NCI-H1436 treated with DMSO at 0.1 percent for 48 hours (cell line): ENCODE measurements at regions not wholly inside any gene's neighbourhood (a gene's known extent, or its start where the extent isn't known, plus 50 kb on each side); places are given as distances from the start of the nearest gene placed in this dataset.
A peak's percentile ranks its signal among the peaks of the same experiment; 100 is the strongest.
"Not testable (repeated sequence)": the region's sequence is repeated elsewhere in the genome, so short reads cannot be mapped to it uniquely, and the experiment has no call there.

ENCODE experiments used
- DNase-seq: peaks from one replicate; lab custom pipeline; 2025; lab: John Stamatoyannopoulos, UW

DNA sequence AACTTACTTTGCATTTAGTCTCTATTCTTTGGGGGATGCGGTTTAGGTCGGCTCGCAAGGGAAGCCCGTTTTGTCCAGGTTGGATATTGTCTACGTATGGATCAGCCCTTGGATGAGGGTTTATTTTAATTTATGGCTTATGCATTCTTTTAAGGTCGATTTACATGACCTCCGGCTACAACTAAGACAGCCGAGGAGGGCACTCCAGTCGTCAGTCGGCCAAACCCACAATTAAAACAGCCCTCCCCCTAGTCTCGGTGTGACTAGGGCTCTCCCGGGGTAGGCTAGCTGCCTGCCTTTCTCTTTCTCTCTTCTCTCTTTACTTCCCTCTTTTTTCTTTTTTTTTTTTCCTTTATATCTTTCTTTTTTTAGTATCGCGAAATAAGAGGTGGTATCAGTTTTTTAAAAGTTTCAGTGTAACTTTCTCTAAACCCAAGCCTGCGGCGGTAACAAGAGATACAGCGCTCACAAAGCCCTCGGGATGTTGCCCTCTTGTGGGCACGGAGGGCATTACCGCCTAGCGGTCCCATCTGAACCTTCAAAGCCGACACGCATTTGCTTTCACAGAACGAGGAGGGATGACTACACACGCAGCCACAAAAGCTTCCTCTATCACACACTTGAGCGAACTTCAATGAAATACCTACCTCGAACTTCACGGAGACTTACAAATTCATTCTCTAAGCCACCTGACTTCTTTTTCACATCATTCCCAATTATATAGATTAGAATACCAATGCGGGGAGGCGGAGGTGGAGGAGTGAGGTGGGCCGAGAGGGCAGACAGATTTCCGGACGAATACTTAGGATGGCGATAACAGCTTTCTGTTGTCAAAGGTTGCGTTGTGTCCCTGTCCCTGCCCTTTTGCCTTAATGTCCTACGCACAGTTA, 132.3 kb upstream of the C11orf58 start:
- peak; percentile 72 for DNase-seq

GRCh38 chr11:16605389-16605893, 133.0 kb upstream of the C11orf58 start:
- DNase-seq: no peak

DNA sequence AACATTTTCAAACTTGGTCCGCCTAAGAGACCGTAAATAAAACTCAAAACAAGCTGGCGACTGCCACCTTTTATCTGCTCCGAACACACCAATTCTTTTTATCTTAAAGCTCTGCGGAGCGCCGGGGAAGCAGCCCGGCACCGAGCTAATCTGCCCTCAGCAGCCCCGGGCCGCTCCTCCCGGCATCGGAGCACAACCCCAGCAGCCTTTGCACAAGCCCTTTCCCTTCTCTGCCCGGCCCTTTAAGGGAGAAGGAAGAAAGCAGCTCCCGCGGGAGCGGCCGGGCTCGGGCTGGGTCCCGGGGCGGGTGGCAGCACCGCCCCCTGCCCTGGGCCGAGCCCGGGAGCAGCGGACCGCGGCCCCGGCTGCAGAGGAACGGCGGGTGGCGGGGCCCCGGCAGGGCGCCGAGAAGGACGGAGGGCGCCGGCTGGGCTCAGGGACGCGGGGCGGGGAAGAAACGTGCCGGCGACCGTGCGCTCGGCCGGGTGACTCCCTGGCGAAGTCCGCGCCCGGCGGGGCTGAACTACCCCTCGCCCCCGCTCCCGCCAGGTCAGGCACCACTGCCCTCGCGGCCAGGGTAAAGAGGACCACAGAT, 133.6 kb upstream of the C11orf58 start:
- DNase-seq: no peak

DNA sequence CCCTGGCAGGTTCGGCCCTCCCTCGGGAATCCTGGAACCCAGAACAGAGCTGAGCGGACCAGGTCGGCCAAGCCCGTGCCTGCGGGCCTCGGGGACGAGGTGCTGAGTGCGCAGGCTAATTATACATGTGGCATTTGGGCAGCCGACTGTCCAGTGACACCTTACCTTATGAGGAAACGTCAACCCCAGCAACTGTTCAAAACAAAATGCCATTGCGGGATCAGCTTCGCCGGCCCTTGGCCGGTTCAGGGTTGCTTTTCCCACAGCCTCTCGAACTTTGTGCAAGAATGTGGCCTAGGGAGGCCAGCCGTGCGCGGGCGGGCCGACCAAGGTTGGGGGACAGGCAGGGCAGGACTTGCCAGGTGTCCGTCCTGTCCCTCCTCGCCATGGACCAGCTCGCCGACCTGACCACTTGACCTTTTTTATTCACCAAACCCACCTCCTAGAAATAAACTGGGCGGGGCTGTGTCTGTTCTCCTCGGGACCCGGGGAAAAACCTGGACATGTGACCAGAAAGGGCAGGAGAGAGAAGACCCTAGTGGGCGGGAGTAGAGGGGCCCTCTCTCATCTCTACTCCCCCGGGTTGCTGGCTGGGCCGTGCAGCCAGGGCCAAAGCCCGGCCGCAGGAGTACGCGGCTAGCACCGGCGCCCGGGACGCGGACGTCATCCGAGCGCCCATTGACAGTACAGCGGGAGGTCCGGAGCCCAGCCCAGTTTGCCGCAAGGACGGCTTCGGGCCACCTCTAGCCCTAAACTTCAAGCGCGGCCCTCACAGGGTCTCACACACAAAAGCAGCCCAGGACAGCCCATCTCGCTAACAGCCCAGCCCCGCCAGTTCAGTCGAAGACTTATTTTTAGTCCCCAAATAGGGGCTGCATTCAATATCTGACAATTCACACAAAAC, 134.3 kb upstream of the C11orf58 start:
- DNase-seq: no peak

DNA sequence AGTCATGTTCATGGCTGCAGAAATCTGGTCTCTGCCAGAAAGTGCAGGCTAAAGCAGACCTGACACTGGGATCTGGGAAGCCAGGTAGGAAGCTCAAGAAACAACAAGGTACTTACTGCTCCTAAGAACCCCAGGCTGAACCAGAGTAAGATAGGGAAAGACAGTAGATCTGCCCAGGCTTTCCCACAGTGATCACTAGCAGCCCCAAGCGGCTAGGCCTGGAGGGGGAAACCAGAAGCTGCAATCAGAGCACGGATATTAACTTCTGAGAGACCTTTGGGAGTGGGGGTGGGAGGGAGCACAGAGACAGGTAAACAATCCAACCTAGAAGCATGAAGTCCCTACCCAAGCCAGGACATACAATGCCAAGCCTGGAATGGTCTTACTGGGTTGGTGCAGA, 135.2 kb upstream of the C11orf58 start:
- no peak for DNase-seq

GRCh38 chr11:16598906-16599305, 139.5 kb upstream of the C11orf58 start:
- no peak for DNase-seq

DNA sequence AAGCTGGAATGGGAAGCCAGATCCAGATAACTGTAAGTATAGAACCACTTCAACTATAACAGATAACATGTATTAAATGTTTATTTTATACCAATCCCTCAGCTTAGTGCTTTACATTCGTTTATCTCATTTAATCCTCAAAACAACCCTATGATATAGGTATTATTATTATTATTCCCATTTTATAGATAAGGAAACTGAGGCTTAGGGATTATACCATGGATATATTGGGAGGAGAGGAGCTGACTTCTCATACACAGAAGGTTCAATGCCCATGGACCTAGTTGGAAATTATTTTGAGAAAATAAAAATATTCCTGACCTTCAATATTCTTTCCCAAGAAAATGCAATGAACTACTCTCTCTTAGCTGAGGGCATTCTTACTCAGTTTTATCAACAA, 140.4 kb upstream of the C11orf58 start:
- DNase-seq: no peak

DNA sequence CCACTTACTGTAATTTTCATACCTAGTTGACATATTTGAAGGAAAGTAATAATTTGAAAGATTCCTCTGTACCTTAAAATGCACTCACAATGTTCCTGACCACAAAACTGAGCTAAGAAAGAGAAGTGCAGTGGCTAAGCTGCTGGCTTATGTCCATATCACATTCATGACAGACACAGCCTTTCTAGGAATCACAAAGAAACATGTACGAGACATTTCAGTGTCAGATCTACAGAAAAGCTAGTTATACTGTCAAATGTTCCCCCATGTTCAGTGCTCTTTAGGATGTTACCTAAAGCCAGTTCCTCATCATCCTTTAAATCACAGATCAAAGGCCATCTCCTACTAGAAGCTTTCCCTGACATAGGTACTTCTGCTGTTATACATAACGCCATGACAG, 142.2 kb upstream of the C11orf58 start:
- DNase-seq: no peak

GRCh38 chr11:16591157-16591556, 147.3 kb upstream of the C11orf58 start:
- DNase-seq: no peak

DNA sequence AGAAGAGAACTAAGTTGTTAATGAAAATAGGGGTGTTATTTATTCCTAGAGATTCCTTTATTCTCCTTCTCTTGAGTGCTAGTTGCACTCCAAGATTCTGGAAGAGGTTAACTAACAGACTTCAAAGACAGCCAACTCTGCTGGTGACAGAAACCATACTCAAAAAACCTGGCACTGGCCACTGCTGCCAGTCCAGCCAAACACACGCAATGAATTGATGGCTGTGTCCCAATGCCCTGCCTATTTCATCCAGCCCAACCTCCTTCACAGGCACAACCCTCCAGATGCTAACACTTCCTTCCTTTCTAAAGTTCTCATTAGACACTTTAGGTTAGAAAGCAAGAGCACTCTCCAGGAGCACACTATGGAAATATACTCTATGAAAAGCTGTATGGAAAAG, 150.8 kb upstream of the C11orf58 start:
- no peak for DNase-seq

DNA sequence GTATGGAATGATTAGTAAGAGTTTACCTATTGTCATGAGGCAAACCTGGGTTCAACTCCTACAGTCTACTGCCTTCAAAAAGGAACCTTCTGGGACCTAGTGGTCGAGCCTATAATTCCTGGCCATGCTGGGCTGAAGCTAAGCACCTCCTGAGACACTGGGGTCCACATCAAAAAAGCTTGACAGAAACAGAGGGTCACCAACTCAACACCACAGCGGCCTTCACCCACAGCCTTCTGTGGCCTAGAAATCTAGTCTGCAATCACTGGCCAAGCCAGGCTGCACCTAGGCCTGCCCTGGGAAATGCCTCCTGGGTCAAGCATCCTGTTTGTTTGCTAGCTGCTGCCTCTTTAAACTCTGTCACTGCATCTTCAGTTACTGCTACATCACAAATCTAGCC, 153.9 kb upstream of the C11orf58 start:
- DNase-seq: no peak

- DNase-seq: not testable (repeated sequence)
These were observed 157.4 kb upstream of the C11orf58 start for GRCh38 chr11:16581078-16581477.

DNA sequence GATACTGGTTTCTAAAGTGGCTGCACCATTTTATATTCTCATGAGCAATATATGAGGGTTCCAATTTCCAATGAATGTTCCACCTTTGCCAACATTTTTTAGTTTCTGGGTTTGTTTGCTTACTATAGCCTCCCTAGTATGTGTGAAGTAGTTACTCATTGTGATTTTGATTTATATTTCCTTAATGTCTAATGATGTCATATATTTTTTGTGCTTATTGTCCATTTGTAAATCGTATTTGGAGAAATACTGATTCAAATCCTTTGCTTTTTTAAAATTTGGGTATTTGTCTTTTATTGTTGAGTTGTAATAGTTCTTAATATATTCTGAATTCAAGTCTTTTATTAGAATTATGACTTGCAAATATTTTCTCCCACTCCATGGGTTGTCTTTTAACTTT, 161.0 kb upstream of the C11orf58 start:
- no peak for DNase-seq

GRCh38 chr11:16574889-16575288, 163.6 kb upstream of the C11orf58 start:
- DNase-seq: not testable (repeated sequence)

DNA sequence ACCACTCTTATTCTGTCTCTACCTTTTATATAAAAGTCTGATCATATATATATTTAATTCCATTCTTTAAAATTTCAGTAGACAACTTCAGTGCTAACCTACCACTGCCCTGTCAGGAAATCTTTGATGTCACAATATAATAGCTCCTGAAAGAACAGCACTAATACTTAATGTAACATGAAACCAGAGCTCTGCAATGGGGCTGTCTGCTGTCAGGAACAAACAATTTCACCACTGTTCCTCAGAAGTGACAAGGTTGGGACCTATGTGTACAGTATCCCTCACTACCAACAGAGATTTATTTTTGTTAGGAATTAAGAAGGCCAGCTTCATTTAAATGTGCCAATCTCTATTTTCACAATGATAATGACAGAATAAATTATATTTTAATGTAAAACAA, 165.5 kb upstream of the C11orf58 start:
- peak; percentile 31 for DNase-seq

DNA sequence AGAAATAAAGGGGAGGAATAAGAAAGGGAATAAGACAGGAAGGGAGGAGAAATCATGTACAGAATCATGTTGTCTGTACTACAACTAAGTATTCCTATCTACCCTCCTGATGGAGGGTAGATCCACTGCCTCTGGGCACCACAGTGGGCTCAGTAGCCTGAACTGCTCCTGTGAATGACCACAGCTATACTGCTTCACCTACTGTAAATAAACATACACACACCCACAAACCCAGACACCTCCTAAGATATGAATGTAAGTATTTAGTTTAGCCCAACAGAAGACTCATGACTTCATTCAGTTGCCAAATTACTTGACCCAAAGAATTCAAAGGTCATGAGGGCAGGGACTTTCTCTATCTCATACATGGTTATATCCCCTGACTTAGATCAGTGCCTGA, 177.3 kb upstream of the C11orf58 start:
- DNase-seq: no peak

DNA sequence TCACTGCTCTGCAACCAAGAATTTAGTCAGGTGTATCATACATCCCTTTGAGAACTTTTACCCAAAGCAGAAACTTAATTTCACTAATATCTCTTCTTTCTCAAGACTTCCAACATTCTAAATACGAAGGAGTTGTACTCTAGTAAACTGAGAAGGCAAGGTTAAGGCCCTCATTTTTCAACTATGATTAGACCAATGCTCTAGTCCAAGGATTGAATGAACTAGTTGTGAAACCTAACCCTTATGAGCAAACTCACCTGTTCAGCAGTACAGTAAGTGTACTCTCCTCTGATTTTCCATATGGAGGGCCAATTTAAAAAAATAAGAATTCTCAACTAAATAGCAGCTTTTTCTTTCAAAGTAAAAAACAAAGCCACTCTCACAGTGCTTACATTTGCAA, 180.0 kb upstream of the C11orf58 start:
- no peak for DNase-seq

DNA sequence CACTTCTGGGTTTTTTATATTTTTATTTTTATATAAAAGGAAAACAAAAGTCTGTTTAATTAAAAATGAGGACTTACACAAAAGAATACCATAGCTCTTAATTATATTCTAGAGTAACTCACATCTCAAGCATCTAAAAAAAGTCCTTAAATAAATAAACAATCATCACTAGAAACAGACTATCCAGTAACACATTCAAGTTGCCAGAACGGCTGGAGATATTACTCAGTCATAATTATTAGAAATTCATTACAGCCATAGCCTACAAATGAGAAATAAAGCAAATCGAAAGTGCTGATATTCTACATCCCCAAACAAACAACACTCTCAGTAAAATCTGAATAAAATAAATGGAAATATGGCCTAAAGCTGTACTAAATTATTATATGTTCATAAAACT, 182.5 kb upstream of the C11orf58 start:
- no peak for DNase-seq

DNA sequence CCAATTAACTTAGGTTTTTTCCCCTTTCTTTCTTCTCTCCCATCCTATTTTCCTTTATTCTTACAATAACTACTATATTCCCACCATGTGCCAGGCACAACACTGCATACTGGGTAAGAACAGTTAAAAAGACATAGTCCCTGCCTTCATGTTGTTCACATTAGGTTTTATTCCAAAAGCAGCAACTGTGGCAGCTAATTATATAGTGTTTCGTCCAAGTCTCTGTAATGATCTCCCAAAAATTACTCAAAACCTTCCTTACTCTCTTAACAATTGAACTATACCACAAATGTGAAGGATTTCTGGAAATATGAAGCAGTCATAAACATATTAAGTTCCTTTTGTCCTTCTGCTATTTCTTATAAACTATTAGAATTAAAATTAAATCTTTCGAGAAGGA, 184.1 kb upstream of the C11orf58 start:
- DNase-seq: no peak

GRCh38 chr11:16547879-16548278, 190.6 kb upstream of the C11orf58 start:
- no peak for DNase-seq

- DNase-seq: no peak
These were observed 187.3 kb upstream of the SOX6 start for GRCh38 chr11:16543642-16544041.

DNA sequence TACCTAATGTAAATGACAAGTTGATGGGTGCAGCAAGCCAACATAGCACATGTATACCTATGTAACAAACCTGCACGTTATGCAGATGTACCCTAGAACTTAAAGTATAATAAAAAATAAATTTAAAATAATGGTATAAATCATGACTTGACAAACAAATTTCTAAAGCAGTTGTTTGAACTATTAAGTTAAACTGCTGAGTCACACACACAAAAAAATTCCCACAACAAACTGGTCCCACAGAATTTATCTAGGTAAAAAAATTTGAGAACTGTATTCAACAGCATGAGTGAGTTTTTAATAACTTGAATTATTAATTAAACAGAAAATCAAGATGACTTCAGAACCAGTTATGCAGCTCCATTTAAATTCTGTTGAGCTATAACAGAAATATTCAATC, 186.0 kb upstream of the SOX6 start:
- no peak for DNase-seq
